IMR-90 (cell line): ENCODE measurements at regions not wholly inside any gene's neighbourhood (a gene's known extent, or its start where the extent isn't known, plus 50 kb on each side); places are given as distances from the start of the nearest gene placed in this dataset.

ENCODE experiments used
- ATAC-seq: fragments of 200-7000 bp; cut with Tn5 transposase; 2 replicates; pipeline ENCODE4 v1.9.1; 2020; ENCODE audit warnings: low read depth, mild to moderate bottlenecking, moderate library complexity
- BruUV-seq: library from RNA; stranded (reverse); fragments of 400-500 nt; replicated peaks from 2 replicates; lab custom pipeline; 2021; lab: Mats Ljungman, UMichigan
- CTCF ChIA-PET: fragments of 300-600 bp; formaldehyde crosslinking; extraction: SDS; loops from one replicate; lab custom pipeline; 2021; ENCODE audit warnings: antibody characterized with exemption; lab: Yijun Ruan, JAX
- POLR2A ChIA-PET: fragments of 300-600 bp; sonication (Branson Sonifier 250); formaldehyde crosslinking; loops from one replicate; lab custom pipeline; 2022; ENCODE audit warnings: antibody characterized with exemption; ENCODE audit not compliant: unreplicated experiment; lab: Charles Lee
- DNase-seq: peaks from one replicate; pipeline ENCODE4 v3.0.0; 2013
- H2AFZ ChIP-seq: replicated peaks from 2 replicates; pipeline ENCODE3; 2013; ENCODE audit warnings: low read length, mild to moderate bottlenecking; ENCODE audit not compliant: poor library complexity
- H2AK5ac ChIP-seq: 2 replicates; pipeline ENCODE4 v1.6.1; 2013; ENCODE audit warnings: low read depth, low read length, inconsistent platforms
- H2AK9ac ChIP-seq: replicated peaks from 2 replicates; pipeline ENCODE3; 2013; ENCODE audit warnings: mild to moderate bottlenecking, low read depth, low read length, moderate library complexity; ENCODE audit not compliant: poor library complexity
- H2BK120ac ChIP-seq: 2 replicates; pipeline ENCODE4 v1.6.1; 2013; ENCODE audit warnings: low read depth, low read length, inconsistent platforms
- H2BK15ac ChIP-seq: 3 replicates; pipeline ENCODE4 v1.6.1; 2013; ENCODE audit warnings: low read depth, low read length, inconsistent platforms
- H2BK20ac ChIP-seq: 2 replicates; pipeline ENCODE4 v1.6.1; 2013; ENCODE audit warnings: low read depth, mild to moderate bottlenecking, inconsistent platforms, low read length, moderate library complexity
- H2BK5ac ChIP-seq: 2 replicates; pipeline ENCODE4 v1.6.1; 2013; ENCODE audit warnings: mild to moderate bottlenecking, low read depth, low read length, inconsistent platforms; ENCODE audit not compliant: poor library complexity, severe bottlenecking
- H3K14ac ChIP-seq: replicated peaks from 2 replicates; pipeline ENCODE4 v1.6.1; 2013; ENCODE audit warnings: low read depth, low read length, inconsistent platforms
- H3K18ac ChIP-seq: 2 replicates; pipeline ENCODE4 v1.6.1; 2013; ENCODE audit warnings: low read depth, low read length, control low read depth
- H3K23ac ChIP-seq: 2 replicates; pipeline ENCODE4 v1.6.1; 2013; ENCODE audit warnings: low read depth, low read length, inconsistent platforms
- H3K27ac ChIP-seq: 2 replicates; pipeline ENCODE4 v1.5.1; 2013; ENCODE audit warnings: mild to moderate bottlenecking, control low read depth, low read length; ENCODE audit not compliant: insufficient read depth
- H3K27me3 ChIP-seq: 2 replicates; pipeline ENCODE4 v1.6.1; 2013; ENCODE audit warnings: low read length; ENCODE audit not compliant: control insufficient read depth, insufficient read depth
- H3K36me3 ChIP-seq: 2 replicates; pipeline ENCODE4 v1.6.1; 2013; ENCODE audit warnings: low read length, mixed read lengths; ENCODE audit not compliant: control insufficient read depth, insufficient read depth
- H3K4ac ChIP-seq: 2 replicates; pipeline ENCODE4 v1.6.1; 2013; ENCODE audit warnings: low read depth, low read length, inconsistent platforms
- H3K4me1 ChIP-seq: 2 replicates; pipeline ENCODE4 v1.6.1; 2013; ENCODE audit warnings: low read length, mixed read lengths; ENCODE audit not compliant: control insufficient read depth, insufficient read depth
- H3K4me2 ChIP-seq: 2 replicates; pipeline ENCODE4 v1.6.1; 2013; ENCODE audit warnings: low read depth, mild to moderate bottlenecking, control low read depth, low read length, moderate library complexity
- H3K4me3 ChIP-seq: 2 replicates; pipeline ENCODE4 v1.5.1; 2013; ENCODE audit warnings: low read depth, mild to moderate bottlenecking, control low read depth, low read length, moderate library complexity; ENCODE audit not compliant: insufficient read depth
- H3K56ac ChIP-seq: 2 replicates; pipeline ENCODE4 v1.6.1; 2013; ENCODE audit warnings: low read length, inconsistent platforms; ENCODE audit not compliant: insufficient read depth; ENCODE audit errors: extremely low read depth
- H3K79me1 ChIP-seq, 2 experiments: 2 replicates each; pipeline ENCODE4 v1.6.1; 2013; ENCODE audit warnings: low read length in 2 of 2, inconsistent platforms in 1 of 2, low read depth in 1 of 2
- H3K9ac ChIP-seq: 2 replicates; pipeline ENCODE4 v1.6.1; 2013; ENCODE audit warnings: low read depth, low read length, control low read depth
- H3K9me1 ChIP-seq: 2 replicates; pipeline ENCODE4 v1.6.1; 2013; ENCODE audit warnings: low read length, inconsistent platforms; ENCODE audit not compliant: insufficient read depth
- H3K9me3 ChIP-seq: 2 replicates; pipeline ENCODE4 v1.6.1; 2013; ENCODE audit warnings: low read length; ENCODE audit not compliant: control insufficient read depth, insufficient read depth
- H4K20me1 ChIP-seq: 2 replicates; pipeline ENCODE4 v1.6.1; 2013; ENCODE audit warnings: low read length, inconsistent platforms; ENCODE audit not compliant: insufficient read depth
- H4K5ac ChIP-seq: 2 replicates; pipeline ENCODE4 v1.6.1; 2013; ENCODE audit warnings: mild to moderate bottlenecking, low read depth, low read length, control low read depth
- H4K8ac ChIP-seq, 2 experiments: 2 replicates each; pipeline ENCODE4 v1.6.1; 2013; ENCODE audit warnings: low read depth in 2 of 2, low read length in 2 of 2, control low read depth in 1 of 2, inconsistent platforms in 1 of 2
- H4K91ac ChIP-seq: 2 replicates; pipeline ENCODE4 v1.6.1; 2013; ENCODE audit warnings: low read depth, low read length, inconsistent platforms; ENCODE audit not compliant: insufficient read depth
- FOS ChIP-seq: fragments of 150-350 bp; IDR thresholded peaks from 2 replicates; pipeline ENCODE4 v1.6.1; 2016; ENCODE audit warnings: low read depth, low read length
- MXI1 ChIP-seq: IDR thresholded peaks from 2 replicates; pipeline ENCODE4 v1.6.1; 2012; ENCODE audit warnings: low read depth, mild to moderate bottlenecking, low read length, moderate library complexity, borderline replicate concordance
- POLR2A ChIP-seq: IDR thresholded peaks from 2 replicates; pipeline ENCODE4 v1.6.1; 2012; ENCODE audit warnings: mild to moderate bottlenecking, low read depth, low read length
- RCOR1 ChIP-seq: IDR thresholded peaks from 2 replicates; pipeline ENCODE4 v1.6.1; 2012; ENCODE audit warnings: mild to moderate bottlenecking, low read length, improper control_type of control experiment; ENCODE audit not compliant: insufficient replicate concordance
- WGBS, 2 experiments: methylation state at CpG; one replicate each; pipeline versions ENCODE4 v1.1.5 to v1.1.7; 2013; ENCODE audit warnings: missing lambda C conversion rate in 2 of 2; ENCODE audit not compliant: insufficient read length in 1 of 2; ENCODE audit errors: extremely low coverage in 2 of 2; 5-methylcytosine and 5-hydroxymethylcytosine counted together
- dilution Hi-C: fragments of 300-500 bp; cut with HindIII; formaldehyde crosslinking; loops from one replicate; pipeline ENCODE4 v1.14.3; 2018; ENCODE audit warnings: low sequenced_read_pairs; ENCODE audit not compliant: unreplicated experiment
- in situ Hi-C: fragments of 300-500 bp; cut with MboI; formaldehyde crosslinking; loops from 3 replicates; pipeline ENCODE4 v1.14.3; 2019; ENCODE audit warnings: low sequenced_read_pairs, inconsistent platforms, mixed read lengths
- intact Hi-C: fragments of 100-400 bp; cut with micrococcal nuclease; formaldehyde crosslinking; loops from 2 replicates; pipeline ENCODE4 v1.10.0; 2022
- TF ChIP-seq, protein P1 (sequence below): fragments of 150-350 bp; IDR thresholded peaks from 2 replicates; pipeline ENCODE4 v1.6.1; 2017; ENCODE audit warnings: mild to moderate bottlenecking, antibody characterized with exemption, low read length, low read depth
- TF ChIP-seq, protein P2 (sequence below): fragments of 150-350 bp; IDR thresholded peaks from 2 replicates; pipeline ENCODE4 v1.6.1; 2016; ENCODE audit warnings: low read depth, mild to moderate bottlenecking, low read length, moderate library complexity, borderline replicate concordance

DNA sequence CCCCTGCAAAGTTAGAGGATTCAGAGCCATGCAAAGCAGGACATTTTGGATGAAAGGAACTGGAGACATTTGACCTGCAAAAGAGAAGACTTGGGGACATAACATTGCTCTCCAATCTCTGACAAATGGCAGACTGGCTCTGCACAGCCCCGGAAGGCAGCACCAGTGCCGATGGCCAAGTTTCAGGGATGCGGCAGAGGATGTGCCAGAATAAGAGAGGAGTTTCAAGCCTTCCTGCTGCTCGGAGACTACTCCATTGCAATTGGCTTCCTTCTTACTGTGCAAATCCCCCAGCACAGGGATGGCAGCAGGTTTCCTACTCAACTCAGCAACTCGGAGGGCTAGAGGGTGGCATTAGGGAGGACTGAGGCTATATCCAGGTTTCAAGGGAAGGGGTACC, 268.8 kb upstream of the ZMIZ1 start:
- Histone ChIP-seq H3K27ac (no peak overlapping the region), H2AFZ (no peak overlapping the region), H4K8ac (no peak overlapping the region), H3K4me2 (no peak overlapping the region), H2AK9ac (no peak overlapping the region), H3K79me1 (no peaks in the 10 kb centered on the region), H2BK20ac (no peak overlapping the region), H3K4me3 (no peak overlapping the region), H3K18ac (no peak overlapping the region), H4K20me1 (peaks cover 3% of the 10 kb centered on the region; the same call in 1 of the 2 replicates), H2BK5ac (no peak overlapping the region), H4K91ac (no peak overlapping the region), H3K9ac (no peak overlapping the region), H3K27me3 (peaks cover 48% of the 10 kb centered on the region), H2BK15ac (no peak overlapping the region), H3K9me3 (no peaks in the 10 kb centered on the region), H3K56ac (no peak overlapping the region), H3K23ac (no peak overlapping the region), H3K4me1 (peaks cover 28% of the 10 kb centered on the region), H3K9me1 (peaks cover 17% of the 10 kb centered on the region), H2AK5ac (no peak overlapping the region), H3K36me3 (no peaks in the 10 kb centered on the region), H4K5ac (no peak overlapping the region), H2BK120ac (no peak overlapping the region), H3K14ac (no peak overlapping the region), H3K4ac (no peak overlapping the region)
- intact Hi-C loops: no loop called here
- TF ChIP-seq MXI1 (no peak), POLR2A (no peak), RCOR1 (no peak), FOS (no peak)
- TF ChIP-seq, protein P1, sequence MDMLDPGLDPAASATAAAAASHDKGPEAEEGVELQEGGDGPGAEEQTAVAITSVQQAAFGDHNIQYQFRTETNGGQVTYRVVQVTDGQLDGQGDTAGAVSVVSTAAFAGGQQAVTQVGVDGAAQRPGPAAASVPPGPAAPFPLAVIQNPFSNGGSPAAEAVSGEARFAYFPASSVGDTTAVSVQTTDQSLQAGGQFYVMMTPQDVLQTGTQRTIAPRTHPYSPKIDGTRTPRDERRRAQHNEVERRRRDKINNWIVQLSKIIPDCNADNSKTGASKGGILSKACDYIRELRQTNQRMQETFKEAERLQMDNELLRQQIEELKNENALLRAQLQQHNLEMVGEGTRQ: no peak
- TF ChIP-seq, protein P2, sequence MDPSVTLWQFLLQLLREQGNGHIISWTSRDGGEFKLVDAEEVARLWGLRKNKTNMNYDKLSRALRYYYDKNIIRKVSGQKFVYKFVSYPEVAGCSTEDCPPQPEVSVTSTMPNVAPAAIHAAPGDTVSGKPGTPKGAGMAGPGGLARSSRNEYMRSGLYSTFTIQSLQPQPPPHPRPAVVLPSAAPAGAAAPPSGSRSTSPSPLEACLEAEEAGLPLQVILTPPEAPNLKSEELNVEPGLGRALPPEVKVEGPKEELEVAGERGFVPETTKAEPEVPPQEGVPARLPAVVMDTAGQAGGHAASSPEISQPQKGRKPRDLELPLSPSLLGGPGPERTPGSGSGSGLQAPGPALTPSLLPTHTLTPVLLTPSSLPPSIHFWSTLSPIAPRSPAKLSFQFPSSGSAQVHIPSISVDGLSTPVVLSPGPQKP: no peak
- ChIA-PET POLR2A (no interaction called here), CTCF (no interaction called here)
- 100% methylated on average over 1 of the region's 5 CpGs; no CpG with 5 or more reads in 1 of the 2 experiments for WGBS, 2 experiments
- no peak for ATAC-seq
- DNase-seq: no peak
- in situ Hi-C loops: no loop called here
- no TSS peak for BruUV-seq
- dilution Hi-C loops: no loop called here
